K562 (cell line): ENCODE measurements at regions not wholly inside any gene's neighbourhood (a gene's known extent, or its start where the extent isn't known, plus 50 kb on each side); places are given as distances from the start of the nearest gene placed in this dataset.

Source experiments
- COPS2 ChIP-seq: fragments of 450-650 bp; conservative IDR thresholded peaks from 2 replicates; pipeline ENCODE4 v1.6.1; 2016; ENCODE audit warnings: mild to moderate bottlenecking, moderate library complexity
- ETV5 ChIP-seq: sonication (generic); formaldehyde crosslinking; IDR thresholded peaks from 2 replicates; pipeline ENCODE4 v1.4.0; 2020; ENCODE audit warnings: low read depth, mild to moderate bottlenecking, missing genetic modification reagents
- HIVEP1 ChIP-seq: fragments of 250-450 bp; sonication (Bioruptor Pico); IDR thresholded peaks from 2 replicates; pipeline ENCODE4 v1.4.0; 2020; ENCODE audit warnings: mild to moderate bottlenecking
- ILK ChIP-seq: fragments of 450-650 bp; IDR thresholded peaks from 2 replicates; pipeline ENCODE4 v1.6.1; 2016; ENCODE audit warnings: missing genetic modification characterization, low read depth, mild to moderate bottlenecking, missing compliant biosample characterization, moderate library complexity, borderline replicate concordance
- LCOR ChIP-seq: sonication (generic); formaldehyde crosslinking; IDR thresholded peaks from 2 replicates; pipeline ENCODE4 v1.8.0; 2022; ENCODE audit warnings: mild to moderate bottlenecking, missing genetic modification reagents
- PPARD ChIP-seq: fragments of 250-450 bp; sonication (Bioruptor Pico); IDR thresholded peaks from 2 replicates; pipeline ENCODE4 v1.8.0; 2022; ENCODE audit warnings: inconsistent platforms, mild to moderate bottlenecking, moderate library complexity
- RBM14 ChIP-seq: fragments of 200-400 bp; formaldehyde crosslinking; IDR thresholded peaks from 2 replicates; pipeline ENCODE4 v1.6.1; 2018; ENCODE audit warnings: low read depth, mild to moderate bottlenecking, low read length, moderate library complexity, borderline replicate concordance; ENCODE audit not compliant: insufficient read depth
- SIN3B ChIP-seq: fragments of 450-650 bp; IDR thresholded peaks from 2 replicates; pipeline ENCODE4 v1.6.1; 2017; ENCODE audit warnings: low read depth, mild to moderate bottlenecking, moderate library complexity
- SRSF1 ChIP-seq: fragments of 200-400 bp; formaldehyde crosslinking; IDR thresholded peaks from 2 replicates; pipeline ENCODE4 v1.6.1; 2017; ENCODE audit warnings: mild to moderate bottlenecking, low read depth, low read length, moderate library complexity
- TARDBP ChIP-seq: fragments of 450-650 bp; IDR thresholded peaks from 2 replicates; pipeline ENCODE4 v1.6.1; 2016
- YY1 ChIP-seq, 3 experiments: IDR thresholded peaks; 2 replicates each; pipeline ENCODE4 v1.6.1; 2011; ENCODE audit warnings: low read length in 2 of 3, mild to moderate bottlenecking in 2 of 3, moderate library complexity in 2 of 3, borderline replicate concordance in 1 of 3, control low read depth in 1 of 3, low read depth in 1 of 3; ENCODE audit not compliant: insufficient read depth in 3 of 3, insufficient replicate concordance in 2 of 3, control insufficient read depth in 1 of 3, insufficient read length in 1 of 3; ENCODE audit errors: extremely low read depth in 1 of 3
- TF ChIP-seq, protein P1 (sequence below): fragments of 150-350 bp; conservative IDR thresholded peaks from 2 replicates; pipeline ENCODE4 v1.6.1; 2014; ENCODE audit warnings: low read length
- TF ChIP-seq, protein P2 (sequence below): sonication (generic); formaldehyde crosslinking; IDR thresholded peaks from 2 replicates; pipeline ENCODE4 v1.8.0; 2022; ENCODE audit warnings: missing genetic modification reagents, mild to moderate bottlenecking, moderate library complexity, borderline replicate concordance
- TF ChIP-seq, protein P3 (sequence below): fragments of 450-650 bp; IDR thresholded peaks from 2 replicates; pipeline ENCODE4 v1.6.1; 2016; ENCODE audit warnings: antibody characterized with exemption
- TF ChIP-seq, protein P4 (sequence below), 2 experiments: fragments of 150-350 bp in 1 of 2; IDR thresholded peaks; 2 replicates each; pipeline ENCODE4 v1.6.1; 2012 to 2016; ENCODE audit warnings: low read depth in 2 of 2, low read length in 2 of 2, mild to moderate bottlenecking in 1 of 2, moderate library complexity in 1 of 2
- TF ChIP-seq, protein P5 (sequence below): fragments of 200-400 bp; formaldehyde crosslinking; IDR thresholded peaks from 2 replicates; pipeline ENCODE4 v1.6.1; 2017; ENCODE audit warnings: mild to moderate bottlenecking, low read depth, low read length, moderate library complexity

DNA sequence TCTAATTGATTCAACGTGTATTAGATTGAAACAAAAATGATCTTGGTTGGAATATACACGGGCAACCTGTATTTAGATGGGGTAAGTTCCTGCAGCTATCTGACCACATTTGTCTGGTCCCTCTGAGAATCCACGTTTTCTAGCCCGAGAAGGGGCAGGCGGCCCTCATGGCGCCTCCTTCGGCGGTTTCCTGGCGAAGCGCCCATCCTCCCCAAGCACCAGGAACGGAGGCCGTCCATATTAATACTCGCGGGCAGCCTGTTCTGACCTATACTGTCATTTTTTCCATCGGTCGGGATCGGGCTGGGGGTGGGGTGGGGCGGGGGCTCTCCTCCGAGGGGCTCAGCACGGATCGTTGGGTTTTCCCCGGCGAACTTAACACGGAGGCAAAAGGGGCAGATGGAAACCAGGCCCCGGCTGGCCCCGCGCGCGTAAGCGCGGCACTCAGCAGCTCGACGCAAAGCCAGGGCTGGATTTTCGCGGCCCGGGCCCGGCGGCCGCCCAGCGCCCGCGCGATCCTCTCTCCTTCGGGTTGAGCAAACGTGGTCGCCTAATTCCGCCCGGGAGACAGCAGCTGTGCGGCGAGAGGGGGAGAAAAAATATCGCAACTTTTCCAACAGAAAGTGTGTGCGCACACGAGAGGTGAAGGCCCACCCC, 77.2 kb upstream of the BCOR start (continued):
- TF ChIP-seq ETV5 (CRISPR knock-in tag) (no peak), ILK (tag) (no peak), COPS2 (no peak), HIVEP1 (CRISPR knock-in tag) (no peak), LCOR (CRISPR knock-in tag) (no peak), PPARD (no peak), RBM14 (no peak), SRSF1 (no peak), TARDBP (no peak), YY1 (IDR thresholded peaks at IDR 0.05; ENCODE audit: borderline replicate concordance in 1 of 3, control insufficient read depth in 1 of 3, extremely low read depth in 1 of 3, insufficient read depth in 3 of 3, insufficient read length in 1 of 3, insufficient replicate concordance in 2 of 3, low read depth in 1 of 3, low read length in 2 of 3) (peak in 1 of 3 experiments; percentile 40), SIN3B (no peak)
- TF ChIP-seq, protein P1, sequence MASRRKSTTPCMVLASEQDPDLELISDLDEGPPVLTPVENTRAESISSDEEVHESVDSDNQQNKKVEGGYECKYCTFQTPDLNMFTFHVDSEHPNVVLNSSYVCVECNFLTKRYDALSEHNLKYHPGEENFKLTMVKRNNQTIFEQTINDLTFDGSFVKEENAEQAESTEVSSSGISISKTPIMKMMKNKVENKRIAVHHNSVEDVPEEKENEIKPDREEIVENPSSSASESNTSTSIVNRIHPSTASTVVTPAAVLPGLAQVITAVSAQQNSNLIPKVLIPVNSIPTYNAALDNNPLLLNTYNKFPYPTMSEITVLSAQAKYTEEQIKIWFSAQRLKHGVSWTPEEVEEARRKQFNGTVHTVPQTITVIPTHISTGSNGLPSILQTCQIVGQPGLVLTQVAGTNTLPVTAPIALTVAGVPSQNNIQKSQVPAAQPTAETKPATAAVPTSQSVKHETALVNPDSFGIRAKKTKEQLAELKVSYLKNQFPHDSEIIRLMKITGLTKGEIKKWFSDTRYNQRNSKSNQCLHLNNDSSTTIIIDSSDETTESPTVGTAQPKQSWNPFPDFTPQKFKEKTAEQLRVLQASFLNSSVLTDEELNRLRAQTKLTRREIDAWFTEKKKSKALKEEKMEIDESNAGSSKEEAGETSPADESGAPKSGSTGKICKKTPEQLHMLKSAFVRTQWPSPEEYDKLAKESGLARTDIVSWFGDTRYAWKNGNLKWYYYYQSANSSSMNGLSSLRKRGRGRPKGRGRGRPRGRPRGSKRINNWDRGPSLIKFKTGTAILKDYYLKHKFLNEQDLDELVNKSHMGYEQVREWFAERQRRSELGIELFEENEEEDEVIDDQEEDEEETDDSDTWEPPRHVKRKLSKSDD: no peak
- TF ChIP-seq, protein P2, sequence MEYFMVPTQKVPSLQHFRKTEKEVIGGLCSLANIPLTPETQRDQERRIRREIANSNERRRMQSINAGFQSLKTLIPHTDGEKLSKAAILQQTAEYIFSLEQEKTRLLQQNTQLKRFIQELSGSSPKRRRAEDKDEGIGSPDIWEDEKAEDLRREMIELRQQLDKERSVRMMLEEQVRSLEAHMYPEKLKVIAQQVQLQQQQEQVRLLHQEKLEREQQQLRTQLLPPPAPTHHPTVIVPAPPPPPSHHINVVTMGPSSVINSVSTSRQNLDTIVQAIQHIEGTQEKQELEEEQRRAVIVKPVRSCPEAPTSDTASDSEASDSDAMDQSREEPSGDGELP: peak; percentile 45; the same call in 1 of the 2 replicates
- TF ChIP-seq, protein P3, sequence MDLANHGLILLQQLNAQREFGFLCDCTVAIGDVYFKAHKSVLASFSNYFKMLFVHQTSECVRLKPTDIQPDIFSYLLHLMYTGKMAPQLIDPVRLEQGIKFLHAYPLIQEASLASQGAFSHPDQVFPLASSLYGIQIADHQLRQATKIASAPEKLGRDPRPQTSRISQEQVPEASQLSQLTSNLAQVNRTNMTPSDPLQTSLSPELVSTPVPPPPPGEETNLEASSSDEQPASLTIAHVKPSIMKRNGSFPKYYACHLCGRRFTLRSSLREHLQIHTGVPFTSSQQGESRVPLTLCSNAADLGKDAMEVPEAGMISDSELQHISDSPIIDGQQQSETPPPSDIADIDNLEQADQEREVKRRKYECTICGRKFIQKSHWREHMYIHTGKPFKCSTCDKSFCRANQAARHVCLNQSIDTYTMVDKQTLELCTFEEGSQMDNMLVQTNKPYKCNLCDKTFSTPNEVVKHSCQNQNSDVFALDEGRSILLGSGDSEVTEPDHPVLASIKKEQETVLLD: no peak
- TF ChIP-seq, protein P4, sequence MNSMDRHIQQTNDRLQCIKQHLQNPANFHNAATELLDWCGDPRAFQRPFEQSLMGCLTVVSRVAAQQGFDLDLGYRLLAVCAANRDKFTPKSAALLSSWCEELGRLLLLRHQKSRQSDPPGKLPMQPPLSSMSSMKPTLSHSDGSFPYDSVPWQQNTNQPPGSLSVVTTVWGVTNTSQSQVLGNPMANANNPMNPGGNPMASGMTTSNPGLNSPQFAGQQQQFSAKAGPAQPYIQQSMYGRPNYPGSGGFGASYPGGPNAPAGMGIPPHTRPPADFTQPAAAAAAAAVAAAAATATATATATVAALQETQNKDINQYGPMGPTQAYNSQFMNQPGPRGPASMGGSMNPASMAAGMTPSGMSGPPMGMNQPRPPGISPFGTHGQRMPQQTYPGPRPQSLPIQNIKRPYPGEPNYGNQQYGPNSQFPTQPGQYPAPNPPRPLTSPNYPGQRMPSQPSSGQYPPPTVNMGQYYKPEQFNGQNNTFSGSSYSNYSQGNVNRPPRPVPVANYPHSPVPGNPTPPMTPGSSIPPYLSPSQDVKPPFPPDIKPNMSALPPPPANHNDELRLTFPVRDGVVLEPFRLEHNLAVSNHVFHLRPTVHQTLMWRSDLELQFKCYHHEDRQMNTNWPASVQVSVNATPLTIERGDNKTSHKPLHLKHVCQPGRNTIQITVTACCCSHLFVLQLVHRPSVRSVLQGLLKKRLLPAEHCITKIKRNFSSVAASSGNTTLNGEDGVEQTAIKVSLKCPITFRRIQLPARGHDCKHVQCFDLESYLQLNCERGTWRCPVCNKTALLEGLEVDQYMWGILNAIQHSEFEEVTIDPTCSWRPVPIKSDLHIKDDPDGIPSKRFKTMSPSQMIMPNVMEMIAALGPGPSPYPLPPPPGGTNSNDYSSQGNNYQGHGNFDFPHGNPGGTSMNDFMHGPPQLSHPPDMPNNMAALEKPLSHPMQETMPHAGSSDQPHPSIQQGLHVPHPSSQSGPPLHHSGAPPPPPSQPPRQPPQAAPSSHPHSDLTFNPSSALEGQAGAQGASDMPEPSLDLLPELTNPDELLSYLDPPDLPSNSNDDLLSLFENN (IDR thresholded peaks at IDR 0.05; ENCODE audit: low read depth in 2 of 2, low read length in 2 of 2): no peak
- TF ChIP-seq, protein P5, sequence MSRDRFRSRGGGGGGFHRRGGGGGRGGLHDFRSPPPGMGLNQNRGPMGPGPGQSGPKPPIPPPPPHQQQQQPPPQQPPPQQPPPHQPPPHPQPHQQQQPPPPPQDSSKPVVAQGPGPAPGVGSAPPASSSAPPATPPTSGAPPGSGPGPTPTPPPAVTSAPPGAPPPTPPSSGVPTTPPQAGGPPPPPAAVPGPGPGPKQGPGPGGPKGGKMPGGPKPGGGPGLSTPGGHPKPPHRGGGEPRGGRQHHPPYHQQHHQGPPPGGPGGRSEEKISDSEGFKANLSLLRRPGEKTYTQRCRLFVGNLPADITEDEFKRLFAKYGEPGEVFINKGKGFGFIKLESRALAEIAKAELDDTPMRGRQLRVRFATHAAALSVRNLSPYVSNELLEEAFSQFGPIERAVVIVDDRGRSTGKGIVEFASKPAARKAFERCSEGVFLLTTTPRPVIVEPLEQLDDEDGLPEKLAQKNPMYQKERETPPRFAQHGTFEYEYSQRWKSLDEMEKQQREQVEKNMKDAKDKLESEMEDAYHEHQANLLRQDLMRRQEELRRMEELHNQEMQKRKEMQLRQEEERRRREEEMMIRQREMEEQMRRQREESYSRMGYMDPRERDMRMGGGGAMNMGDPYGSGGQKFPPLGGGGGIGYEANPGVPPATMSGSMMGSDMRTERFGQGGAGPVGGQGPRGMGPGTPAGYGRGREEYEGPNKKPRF: no peak
